C4-2B (cell line): ENCODE measurements at regions not wholly inside any gene's neighbourhood (a gene's known extent, or its start where the extent isn't known, plus 50 kb on each side); places are given as distances from the start of the nearest gene placed in this dataset.

Experiments
- ZFX ChIP-seq: fragments of 450-650 bp; IDR thresholded peaks from 2 replicates; pipeline ENCODE4 v1.6.1; 2017
- TF ChIP-seq, protein P1 (sequence below): fragments of 450-650 bp; conservative IDR thresholded peaks from 2 replicates; pipeline ENCODE4 v1.5.1; 2017; ENCODE audit warnings: mild to moderate bottlenecking

- TF ChIP-seq, protein P1, sequence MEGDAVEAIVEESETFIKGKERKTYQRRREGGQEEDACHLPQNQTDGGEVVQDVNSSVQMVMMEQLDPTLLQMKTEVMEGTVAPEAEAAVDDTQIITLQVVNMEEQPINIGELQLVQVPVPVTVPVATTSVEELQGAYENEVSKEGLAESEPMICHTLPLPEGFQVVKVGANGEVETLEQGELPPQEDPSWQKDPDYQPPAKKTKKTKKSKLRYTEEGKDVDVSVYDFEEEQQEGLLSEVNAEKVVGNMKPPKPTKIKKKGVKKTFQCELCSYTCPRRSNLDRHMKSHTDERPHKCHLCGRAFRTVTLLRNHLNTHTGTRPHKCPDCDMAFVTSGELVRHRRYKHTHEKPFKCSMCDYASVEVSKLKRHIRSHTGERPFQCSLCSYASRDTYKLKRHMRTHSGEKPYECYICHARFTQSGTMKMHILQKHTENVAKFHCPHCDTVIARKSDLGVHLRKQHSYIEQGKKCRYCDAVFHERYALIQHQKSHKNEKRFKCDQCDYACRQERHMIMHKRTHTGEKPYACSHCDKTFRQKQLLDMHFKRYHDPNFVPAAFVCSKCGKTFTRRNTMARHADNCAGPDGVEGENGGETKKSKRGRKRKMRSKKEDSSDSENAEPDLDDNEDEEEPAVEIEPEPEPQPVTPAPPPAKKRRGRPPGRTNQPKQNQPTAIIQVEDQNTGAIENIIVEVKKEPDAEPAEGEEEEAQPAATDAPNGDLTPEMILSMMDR, result no peak
- no peak for TF ChIP-seq ZFX
These were observed 55.9 kb upstream of the KLF9 start for GRCh38 chr9:70470050-70471015.
